NCI-H1092 treated with DMSO at 0.1 percent for 48 hours (cell line): ENCODE measurements at regions not wholly inside any gene's neighbourhood (a gene's known extent, or its start where the extent isn't known, plus 50 kb on each side); places are given as distances from the start of the nearest gene placed in this dataset.
"Not testable (repeated sequence)": the region's sequence is repeated elsewhere in the genome, so short reads cannot be mapped to it uniquely, and the experiment has no call there.

ENCODE experiments used
- DNase-seq: peaks from one replicate; lab custom pipeline; 2025; lab: John Stamatoyannopoulos, UW

GRCh38 chr9:2243666-2244555 lies 228.8 kb downstream of the SMARCA2 start:
- DNase-seq: no peak

GRCh38 chr9:2247340-2247739 lies 232.2 kb downstream of the SMARCA2 start:
- no peak for DNase-seq

GRCh38 chr9:2248768-2249265 lies 233.7 kb downstream of the SMARCA2 start:
- DNase-seq: no peak

GRCh38 chr9:2253636-2254580 lies 238.8 kb downstream of the SMARCA2 start:
- DNase-seq: no peak

GRCh38 chr9:2255128-2255527 lies 240.0 kb downstream of the SMARCA2 start:
- DNase-seq: peak; percentile 31

GRCh38 chr9:2257248-2257929 lies 242.2 kb downstream of the SMARCA2 start:
- peak; percentile 63 for DNase-seq

- DNase-seq: peak; percentile 61
Observed at GRCh38 chr9:2260417-2261306, 245.5 kb downstream of the SMARCA2 start.

GRCh38 chr9:2261421-2262103 lies 246.4 kb downstream of the SMARCA2 start:
- no peak for DNase-seq

GRCh38 chr9:2262386-2263071 lies 247.4 kb downstream of the SMARCA2 start:
- no peak for DNase-seq

GRCh38 chr9:2263111-2263510 lies 248.0 kb downstream of the SMARCA2 start:
- DNase-seq: no peak

GRCh38 chr9:2263665-2264064 lies 248.5 kb downstream of the SMARCA2 start:
- DNase-seq: no peak

- no peak for DNase-seq
Observed at GRCh38 chr9:2264081-2264480, 248.9 kb downstream of the SMARCA2 start.

GRCh38 chr9:2267181-2267745 lies 252.1 kb downstream of the SMARCA2 start:
- DNase-seq: no peak

GRCh38 chr9:2269778-2270177 lies 254.6 kb downstream of the SMARCA2 start:
- no peak for DNase-seq

- no peak for DNase-seq
Observed at GRCh38 chr9:2270565-2270964, 255.4 kb downstream of the SMARCA2 start.

- DNase-seq: no peak
Observed at GRCh38 chr9:2271426-2271825, 256.3 kb downstream of the SMARCA2 start.

- DNase-seq: no peak
Observed at GRCh38 chr9:2274762-2275161, 259.6 kb downstream of the SMARCA2 start.

- no peak for DNase-seq
Observed at GRCh38 chr9:2276296-2276695, 261.1 kb downstream of the SMARCA2 start.

GRCh38 chr9:2277133-2277532 lies 262.0 kb downstream of the SMARCA2 start:
- DNase-seq: not testable (repeated sequence)
